NB4 (cell line): ENCODE measurements at regions not wholly inside any gene's neighbourhood (a gene's known extent, or its start where the extent isn't known, plus 50 kb on each side); places are given as distances from the start of the nearest gene placed in this dataset.

Experiments used
- DNase-seq: peaks from one replicate; pipeline ENCODE4 v3.0.0; 2010; ENCODE audit warnings: low read depth
- H3K4me3 ChIP-seq: one replicate; pipeline ENCODE4 v1.5.1; 2011; ENCODE audit warnings: mild to moderate bottlenecking, low read depth, low read length, moderate library complexity
- MYC ChIP-seq: IDR thresholded peaks from 2 replicates; pipeline ENCODE4 v1.6.1; 2011; ENCODE audit warnings: low read depth, low read length
- POLR2A ChIP-seq: IDR thresholded peaks from 2 replicates; pipeline ENCODE4 v1.6.1; 2011; ENCODE audit warnings: mild to moderate bottlenecking; ENCODE audit not compliant: insufficient read length; ENCODE audit errors: extremely low read depth
- TF ChIP-seq, protein P1 (sequence below): IDR thresholded peaks from 2 replicates; pipeline ENCODE4 v1.6.1; 2011; ENCODE audit warnings: low read depth, low read length
- TF ChIP-seq, protein P2 (sequence below): IDR thresholded peaks from one replicate; pipeline ENCODE4 v1.5.1; 2012; ENCODE audit warnings: low read depth, low read length

DNA sequence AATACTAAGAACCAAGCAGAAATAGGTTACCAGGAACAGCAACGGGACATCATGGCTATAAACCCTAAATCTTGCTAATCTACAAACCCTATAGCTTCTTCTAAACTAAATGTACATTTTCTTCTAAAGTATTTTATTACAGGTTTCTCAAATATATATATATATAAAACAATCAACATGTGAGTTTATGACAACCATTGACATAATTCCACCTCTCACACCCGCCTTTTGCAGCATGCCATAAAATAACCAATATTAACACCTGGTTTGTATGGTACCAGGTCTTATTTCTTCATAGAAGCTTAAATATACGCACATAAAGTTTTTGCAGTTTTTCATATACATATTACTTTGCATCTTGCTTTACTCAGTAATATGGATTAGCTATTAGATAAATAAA is 955.3 kb upstream of the LCORL start:
- no peak for DNase-seq
- H3K4me3 ChIP-seq: no peak overlapping the region
- TF ChIP-seq MYC (no peak), POLR2A (no peak)
- TF ChIP-seq, protein P1, sequence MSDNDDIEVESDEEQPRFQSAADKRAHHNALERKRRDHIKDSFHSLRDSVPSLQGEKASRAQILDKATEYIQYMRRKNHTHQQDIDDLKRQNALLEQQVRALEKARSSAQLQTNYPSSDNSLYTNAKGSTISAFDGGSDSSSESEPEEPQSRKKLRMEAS: no peak
- TF ChIP-seq, protein P2, sequence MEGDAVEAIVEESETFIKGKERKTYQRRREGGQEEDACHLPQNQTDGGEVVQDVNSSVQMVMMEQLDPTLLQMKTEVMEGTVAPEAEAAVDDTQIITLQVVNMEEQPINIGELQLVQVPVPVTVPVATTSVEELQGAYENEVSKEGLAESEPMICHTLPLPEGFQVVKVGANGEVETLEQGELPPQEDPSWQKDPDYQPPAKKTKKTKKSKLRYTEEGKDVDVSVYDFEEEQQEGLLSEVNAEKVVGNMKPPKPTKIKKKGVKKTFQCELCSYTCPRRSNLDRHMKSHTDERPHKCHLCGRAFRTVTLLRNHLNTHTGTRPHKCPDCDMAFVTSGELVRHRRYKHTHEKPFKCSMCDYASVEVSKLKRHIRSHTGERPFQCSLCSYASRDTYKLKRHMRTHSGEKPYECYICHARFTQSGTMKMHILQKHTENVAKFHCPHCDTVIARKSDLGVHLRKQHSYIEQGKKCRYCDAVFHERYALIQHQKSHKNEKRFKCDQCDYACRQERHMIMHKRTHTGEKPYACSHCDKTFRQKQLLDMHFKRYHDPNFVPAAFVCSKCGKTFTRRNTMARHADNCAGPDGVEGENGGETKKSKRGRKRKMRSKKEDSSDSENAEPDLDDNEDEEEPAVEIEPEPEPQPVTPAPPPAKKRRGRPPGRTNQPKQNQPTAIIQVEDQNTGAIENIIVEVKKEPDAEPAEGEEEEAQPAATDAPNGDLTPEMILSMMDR: no peak

DNA sequence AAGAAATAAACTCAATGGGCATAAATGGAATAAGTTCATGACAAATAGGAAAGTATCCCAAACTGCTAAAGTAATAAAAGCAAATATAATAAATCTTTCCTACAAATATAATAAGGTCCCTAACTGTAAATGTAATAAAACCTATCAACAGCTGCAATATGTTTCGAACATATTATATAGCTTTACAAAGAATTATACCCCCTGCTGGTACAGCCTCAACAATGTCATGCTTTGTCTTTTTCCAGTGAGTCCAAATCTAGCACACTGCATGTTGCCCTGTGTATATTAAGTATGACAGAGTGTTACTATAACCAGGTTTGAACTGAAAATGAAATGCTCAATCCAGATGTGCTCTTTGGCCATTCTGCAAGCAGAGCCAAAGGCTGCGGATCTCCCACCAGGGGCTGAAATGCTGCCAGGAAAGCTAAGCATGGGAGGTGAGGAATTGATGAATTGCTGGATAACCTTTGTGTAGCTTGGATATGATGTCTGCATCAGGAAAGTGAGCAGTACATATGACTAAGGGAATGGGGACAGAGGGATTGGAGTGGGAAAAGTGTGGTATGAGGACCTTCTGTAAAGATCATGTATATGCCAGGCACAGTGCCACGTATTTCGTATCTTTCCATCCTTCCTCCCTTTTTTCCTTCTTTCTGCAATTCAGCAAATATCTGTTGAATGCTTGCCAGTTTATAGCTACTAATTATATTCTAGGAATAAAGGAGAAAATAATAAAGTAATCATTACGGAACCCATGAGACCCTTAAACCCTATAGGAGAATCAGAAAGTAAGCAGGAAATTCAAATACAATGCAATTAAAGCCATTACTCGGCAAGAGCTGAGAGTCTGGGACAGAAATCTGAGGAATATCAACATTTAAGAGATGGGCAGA is 954.6 kb upstream of the LCORL start:
- DNase-seq: no peak
- H3K4me3 ChIP-seq: no peak overlapping the region
- TF ChIP-seq, protein P1: no peak
- TF ChIP-seq POLR2A (no peak), MYC (no peak)
- TF ChIP-seq, protein P2: no peak

DNA sequence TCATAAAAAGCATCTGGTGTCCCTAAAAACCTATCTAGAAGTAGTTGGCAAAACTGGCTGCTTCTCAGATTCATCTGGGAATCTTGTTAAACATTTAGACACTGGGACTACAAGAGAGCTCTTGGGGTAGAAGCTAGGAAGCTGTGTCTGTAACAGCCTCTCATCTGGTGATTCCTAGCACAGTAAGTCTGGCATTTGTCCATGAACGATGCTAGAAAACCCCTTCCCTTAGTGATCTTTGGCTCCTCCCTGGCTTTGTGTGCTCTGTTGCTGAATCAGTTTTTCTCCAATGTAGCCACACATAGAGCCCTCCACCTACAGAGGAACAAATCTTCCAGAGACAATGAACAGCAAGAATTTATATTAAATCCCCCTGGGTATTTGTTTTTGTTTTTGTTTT is 951.7 kb upstream of the LCORL start:
- no peak overlapping the region for H3K4me3 ChIP-seq
- no peak for DNase-seq
- TF ChIP-seq POLR2A (no peak), MYC (no peak)
- TF ChIP-seq, protein P2: no peak
- TF ChIP-seq, protein P1: no peak

DNA sequence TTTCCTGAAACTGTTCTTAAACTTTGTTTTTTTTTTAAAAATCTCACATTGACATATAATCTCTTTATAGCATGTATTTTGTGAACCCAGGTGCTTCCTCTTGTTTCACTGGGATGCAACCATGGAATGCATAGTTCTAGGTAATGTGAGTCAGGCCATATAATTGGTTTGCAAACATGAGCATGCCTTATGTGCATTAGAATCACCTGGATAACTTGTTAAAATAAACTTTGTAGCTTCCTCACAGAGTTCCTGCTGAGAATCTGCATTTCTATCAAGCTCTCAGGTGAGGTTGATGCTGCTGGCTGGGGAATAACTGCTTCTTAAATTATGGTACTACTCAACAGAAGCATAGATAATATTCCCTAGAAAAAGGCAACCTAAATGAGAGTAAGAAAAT is 940.3 kb upstream of the LCORL start:
- no peak for DNase-seq
- TF ChIP-seq, protein P2: no peak
- TF ChIP-seq, protein P1: no peak
- TF ChIP-seq MYC (no peak), POLR2A (no peak)
- H3K4me3 ChIP-seq: no peak overlapping the region

DNA sequence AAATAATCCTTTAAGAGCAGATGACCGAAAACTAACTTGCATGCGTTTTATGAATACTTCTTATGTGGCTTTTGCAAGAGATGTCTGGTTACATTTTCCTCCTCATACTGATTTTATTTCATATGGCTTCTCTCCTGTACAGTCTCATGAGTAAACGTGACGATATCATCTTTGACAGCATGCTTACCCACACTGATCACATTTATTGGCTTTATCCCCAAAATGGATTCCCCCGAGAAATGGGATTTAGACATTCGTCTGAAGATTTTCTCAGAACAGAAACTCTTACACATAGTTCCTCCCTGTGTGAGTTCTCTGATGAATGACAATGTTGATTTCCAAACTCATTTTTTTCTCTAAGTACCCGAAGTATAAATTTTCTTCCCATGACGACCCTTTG is 939.7 kb upstream of the LCORL start:
- TF ChIP-seq POLR2A (no peak), MYC (no peak)
- TF ChIP-seq, protein P2: no peak
- TF ChIP-seq, protein P1: no peak
- no peak overlapping the region for H3K4me3 ChIP-seq
- no peak for DNase-seq
